Amniotic stem cell (primary cell): ENCODE measurements at regions not wholly inside any gene's neighbourhood (a gene's known extent, or its start where the extent isn't known, plus 50 kb on each side); places are given as distances from the start of the nearest gene placed in this dataset.
"Not testable (repeated sequence)": the region's sequence is repeated elsewhere in the genome, so short reads cannot be mapped to it uniquely, and the experiment has no call there.

ENCODE experiments used
- DNase-seq: peaks from one replicate; lab custom pipeline; 2025; lab: John Stamatoyannopoulos, UW

DNA sequence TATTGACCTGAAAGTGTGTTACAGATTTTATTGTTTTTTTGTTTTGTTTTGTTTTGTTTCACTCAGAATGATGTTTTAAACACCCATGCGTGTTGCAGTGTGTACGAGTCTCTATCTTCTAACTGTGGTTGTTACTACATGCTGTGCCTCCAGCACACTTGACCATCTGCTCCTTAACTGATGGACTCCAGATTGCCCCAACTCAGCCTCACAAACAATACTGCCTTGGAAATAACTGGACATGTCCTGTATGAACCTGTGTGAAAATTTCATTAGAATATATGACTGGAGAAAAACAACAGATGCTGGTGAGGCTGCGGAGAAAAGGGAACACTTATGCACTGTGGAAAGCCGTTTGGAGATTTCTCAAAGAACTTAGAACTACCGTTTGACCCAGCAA lies 68.7 kb upstream of the HAND1 start:
- no peak for DNase-seq

DNA sequence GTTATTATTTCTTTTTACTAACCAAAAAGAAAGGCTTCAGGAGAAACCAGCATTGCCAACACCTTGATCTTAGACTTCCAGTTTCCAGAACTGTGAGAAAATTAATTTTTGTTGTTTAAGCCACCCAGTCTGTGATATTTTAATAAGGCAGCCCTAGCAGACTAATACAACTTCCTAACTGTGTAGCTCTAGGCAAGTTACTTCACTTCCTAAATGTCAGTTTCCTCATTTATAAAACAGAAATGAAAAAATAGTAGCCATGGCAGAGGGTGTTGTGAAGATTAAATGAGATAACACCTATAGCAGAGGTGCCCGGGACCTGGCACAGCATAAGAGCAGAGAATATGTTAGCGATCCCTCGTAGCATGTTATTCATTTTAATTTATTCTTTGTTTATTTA lies 66.6 kb upstream of the HAND1 start:
- DNase-seq, result no peak

DNA sequence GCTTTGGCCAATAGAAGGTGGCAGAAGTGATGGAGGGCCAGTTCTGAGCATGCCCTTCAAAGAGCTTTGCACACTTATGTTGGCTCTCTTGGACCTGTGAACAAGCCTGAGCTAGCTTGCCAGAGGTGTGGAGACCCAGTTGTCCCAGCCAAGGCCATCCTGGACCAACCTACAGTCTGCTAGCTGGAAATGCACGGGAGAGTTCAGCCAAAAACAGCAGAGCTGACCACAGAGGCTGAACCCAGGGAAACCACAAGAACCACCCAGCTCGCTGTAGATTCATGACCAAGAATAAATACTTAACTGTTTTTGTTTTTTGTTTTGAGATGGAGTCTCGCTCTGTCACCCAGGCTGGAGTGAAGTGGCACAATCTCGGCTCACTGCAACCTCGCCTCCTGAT lies 65.4 kb upstream of the HAND1 start:
- DNase-seq, result no peak

DNA sequence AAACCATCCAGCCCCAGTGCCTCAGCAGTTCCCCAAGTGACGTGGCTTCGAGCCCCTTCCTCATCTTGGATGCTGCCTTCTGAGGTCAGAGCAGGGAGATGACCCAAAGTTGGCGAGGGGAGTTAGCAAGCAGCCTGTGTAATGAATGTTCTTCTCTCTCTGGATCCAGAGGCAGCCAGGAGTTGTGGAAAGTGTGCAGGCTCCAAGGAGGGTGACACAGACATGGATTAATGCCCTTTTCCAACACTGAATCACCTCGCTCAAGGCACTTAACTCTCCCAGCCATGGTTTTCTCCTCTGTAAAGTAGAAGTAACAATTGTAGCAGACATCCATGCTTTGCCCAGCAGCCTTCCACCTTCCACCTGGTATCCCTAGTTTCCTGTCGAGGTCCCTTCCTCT lies 64.6 kb upstream of the HAND1 start:
- DNase-seq, result no peak

DNA sequence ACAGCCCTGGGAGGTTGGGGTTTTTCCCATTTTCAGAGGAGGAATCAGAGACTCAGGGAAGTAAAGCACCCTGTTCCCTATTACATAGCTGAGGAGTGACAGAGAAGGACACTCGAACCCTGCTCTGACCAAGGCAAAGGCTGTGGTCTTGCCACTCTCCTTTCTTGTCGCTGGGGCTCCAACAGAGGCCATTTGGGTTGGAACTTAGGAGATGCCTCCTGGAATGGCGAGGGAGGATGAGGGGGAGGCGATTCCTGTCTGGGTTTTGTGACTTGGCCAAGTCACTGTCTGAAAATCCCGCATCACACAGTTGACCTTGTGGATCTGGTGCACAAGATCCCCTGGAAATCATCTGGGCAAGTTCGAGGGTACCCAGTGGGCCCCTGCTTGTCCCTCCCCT lies 64.0 kb upstream of the HAND1 start:
- DNase-seq, result no peak

DNA sequence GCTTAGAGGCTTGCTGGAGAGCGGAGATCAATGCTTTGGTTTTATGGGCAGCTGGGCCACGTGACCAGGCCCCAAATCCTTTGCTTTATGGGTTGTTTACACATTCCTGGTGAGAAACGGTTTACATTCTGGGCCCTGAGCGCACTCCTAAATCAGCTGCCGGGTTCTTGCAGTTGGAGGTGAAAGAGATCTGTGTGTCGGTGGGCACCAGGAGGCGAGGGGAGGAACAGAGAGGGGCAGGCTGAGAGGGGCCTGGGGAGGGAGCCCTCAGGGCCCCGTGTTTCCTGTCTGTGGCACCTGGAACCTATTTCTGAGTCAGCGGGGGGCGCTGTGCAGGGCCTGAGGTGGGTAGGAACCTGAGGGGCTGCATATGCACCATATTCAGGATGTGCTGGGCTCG lies 63.5 kb upstream of the HAND1 start:
- no peak for DNase-seq

DNA sequence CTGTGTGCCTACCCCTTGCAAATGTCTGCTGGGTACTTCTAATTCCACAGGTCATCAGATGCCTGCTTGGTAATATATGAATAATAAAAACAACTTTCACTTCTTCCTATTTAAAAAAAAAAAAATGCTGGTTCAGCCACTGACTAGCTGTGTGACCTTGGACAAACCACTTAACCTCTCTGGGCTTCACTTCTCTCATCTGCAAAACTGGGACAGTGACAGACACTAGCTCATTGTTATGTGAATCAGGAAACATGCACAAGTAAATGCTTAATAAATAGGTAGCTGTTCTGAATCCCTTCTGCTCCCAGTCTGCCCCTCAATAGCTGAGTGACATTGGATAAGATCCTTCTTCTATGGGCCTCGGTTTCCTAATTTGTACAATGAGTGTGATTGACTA lies 62.6 kb upstream of the HAND1 start:
- DNase-seq, result no peak

DNA sequence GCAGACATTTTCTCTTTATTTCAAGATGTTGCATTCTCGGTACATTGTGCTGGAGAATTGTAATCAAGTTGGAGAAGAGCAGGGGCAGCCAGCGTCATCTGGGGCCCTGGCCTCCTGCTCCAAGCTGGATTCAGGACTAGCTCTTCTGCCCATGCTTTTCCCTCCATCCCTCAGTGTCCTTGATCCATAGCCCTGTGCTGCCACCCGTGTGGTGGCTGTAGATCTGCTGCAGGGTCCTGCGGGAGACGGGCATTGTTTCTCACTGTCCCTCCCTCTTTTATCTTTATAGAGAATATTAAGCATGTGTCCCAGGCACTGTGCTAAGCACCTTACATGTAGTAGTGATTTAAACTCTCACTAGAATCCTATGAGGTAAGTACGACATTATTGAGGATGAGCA lies 60.5 kb upstream of the HAND1 start:
- no peak for DNase-seq

DNA sequence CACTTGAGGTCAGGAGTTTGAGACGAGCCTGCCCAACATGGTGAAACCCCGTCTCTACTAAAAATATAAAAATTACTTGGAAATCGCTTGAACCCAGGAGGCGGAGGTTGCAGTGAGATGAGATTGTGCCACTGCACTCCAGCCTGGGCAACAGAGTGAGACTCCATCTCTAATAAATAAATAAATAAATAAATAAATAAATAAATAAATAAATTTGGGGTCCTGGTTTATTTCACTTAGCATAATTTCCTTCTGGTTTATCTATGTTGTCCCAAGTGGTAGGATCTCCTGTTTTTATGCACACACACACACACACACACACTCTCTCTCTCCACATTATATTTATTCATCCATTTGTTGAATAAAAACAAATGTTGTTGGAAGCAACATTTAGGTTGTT lies 58.4 kb upstream of the HAND1 start:
- not testable (repeated sequence) for DNase-seq

DNA sequence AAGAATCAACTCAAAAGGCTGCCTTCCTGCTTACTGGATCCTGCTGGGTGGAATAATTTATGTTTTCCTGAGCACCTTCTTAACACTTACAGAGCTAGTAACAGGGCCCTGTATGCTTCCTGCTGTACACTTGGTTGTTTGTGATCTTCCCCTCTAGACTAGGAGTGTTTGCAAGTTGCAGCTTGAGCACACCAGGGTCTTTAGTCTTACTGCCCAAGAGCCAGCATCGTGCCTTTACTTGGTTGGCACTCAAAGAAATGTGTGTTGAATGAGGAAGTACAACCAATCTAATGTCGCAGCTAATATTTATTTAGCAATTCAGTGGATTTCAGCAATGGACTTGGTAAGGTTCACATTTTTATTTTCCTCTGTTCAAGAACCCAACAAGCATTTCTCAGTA lies 57.5 kb upstream of the HAND1 start:
- DNase-seq, result no peak

DNA sequence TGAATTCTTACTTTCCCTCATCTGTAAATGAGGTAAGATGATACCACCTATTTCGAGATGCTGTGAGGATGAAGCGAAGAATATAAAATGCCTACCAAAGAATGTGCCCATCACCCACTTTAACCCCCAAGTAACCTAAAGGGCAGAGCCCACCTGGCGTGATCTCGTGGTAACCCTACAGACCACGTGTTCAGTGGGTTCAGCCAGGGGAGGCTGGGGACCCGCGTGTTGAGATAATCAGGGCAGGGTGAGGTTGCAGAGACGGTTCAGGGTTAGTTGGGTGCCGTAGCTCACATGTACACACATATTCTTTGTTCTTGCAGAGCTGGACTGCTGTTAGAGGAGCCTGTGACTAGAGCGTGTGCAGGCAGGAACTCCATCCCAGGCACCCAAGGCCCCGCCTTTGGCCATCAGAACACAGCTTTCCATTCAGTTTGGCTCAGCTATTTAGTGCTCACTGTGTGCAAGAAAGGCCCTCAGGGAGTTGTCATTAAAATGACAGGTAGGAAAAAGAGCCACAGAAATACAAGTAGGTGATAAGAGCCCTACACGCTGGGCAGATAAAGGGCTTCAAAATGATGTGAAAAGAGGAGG lies 56.5 kb upstream of the HAND1 start:
- no peak for DNase-seq

DNA sequence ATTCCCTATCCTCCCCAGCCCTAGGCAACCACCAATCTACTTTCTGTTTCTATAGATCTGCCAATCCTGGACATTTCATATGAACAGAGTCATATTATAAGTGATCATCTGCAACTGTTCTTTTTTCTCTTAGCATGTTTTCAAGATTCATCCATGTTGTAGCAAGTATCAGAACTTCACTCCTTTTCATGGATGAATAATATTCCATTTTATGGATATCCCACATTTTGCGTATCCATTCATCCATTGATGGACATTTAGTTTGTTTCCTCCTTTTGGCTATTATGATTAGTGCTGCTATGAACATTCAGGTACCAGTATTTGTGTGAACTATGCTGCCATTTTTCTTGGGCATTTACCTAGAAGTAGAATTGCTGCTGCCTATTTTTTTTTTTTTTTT lies 51.3 kb upstream of the HAND1 start:
- no peak for DNase-seq

DNA sequence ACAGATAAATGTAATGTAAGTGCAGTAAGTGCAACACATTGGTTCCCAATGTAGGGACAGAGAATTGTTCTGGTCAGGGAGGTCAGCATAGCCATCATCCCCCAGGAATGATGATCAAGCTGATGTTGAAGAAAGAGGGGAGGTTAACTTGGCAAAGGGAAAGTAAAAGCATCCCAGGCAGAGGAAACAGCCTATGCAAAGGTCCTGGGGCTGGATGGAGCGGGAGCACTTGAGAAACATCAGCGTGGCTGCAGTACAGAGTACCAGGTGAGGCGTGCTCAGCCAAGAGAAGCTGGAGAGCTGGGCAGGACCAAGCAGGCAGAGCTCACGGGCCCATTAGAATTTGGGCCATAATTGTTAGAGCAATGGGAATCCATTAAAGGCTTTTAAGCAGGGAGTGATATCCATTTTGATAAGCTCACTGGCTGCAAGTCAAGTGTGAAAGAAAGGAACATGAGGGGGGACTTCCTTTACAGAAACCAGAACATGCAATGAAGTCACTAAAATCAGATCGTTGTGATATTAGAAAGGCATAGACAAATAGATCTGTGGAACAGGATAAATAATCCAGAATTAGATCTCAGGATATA lies 50.1 kb upstream of the HAND1 start:
- DNase-seq, result no peak
